ENCODE measurements at regions not wholly inside any gene's neighbourhood (a gene's known extent, or its start where the extent isn't known, plus 50 kb on each side); places are given as distances from the start of the nearest gene placed in this dataset.

- Histone ChIP-seq H3K36me3 (no peaks in the 10 kb centered on the region), H3K27me3 (peaks cover 16% of the 10 kb centered on the region), H3K4me1 (ENCODE audit: control insufficient read depth in 1 of 2, insufficient read depth in 1 of 2, low read depth in 1 of 2, low read length in 1 of 2) (no peaks in the 10 kb centered on the region), H3K4me3 (ENCODE audit: low read depth in 1 of 2, low read length in 1 of 2) (no peak overlapping the region), H3K9me3 (no peaks in the 10 kb centered on the region), H3K27ac (no peak overlapping the region)
- no peak for TF ChIP-seq CTCF (IDR thresholded peaks at IDR 0.05)
Observed at GRCh38 chr9:89766991-89767390, 162.2 kb downstream of the GADD45G start.

DNA sequence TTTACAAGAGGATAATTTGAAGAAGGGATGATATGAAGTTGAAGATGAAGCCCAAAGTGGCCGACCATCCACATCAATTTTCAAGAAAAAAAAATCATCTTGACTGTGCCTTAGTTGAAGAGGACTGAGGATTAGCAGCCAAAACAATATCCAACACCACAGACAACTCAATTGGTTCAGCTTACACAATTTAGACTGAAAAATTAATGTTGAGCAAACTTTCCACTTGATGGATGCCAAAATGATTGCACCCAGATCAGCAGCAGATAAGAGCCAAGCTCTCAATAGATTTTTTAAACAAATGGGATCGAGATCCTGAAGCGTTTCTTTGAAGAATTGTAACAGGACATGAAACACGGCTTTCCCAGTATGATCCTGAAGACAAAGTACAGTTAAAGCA, 163.2 kb downstream of the GADD45G start:
- TF ChIP-seq CTCF (IDR thresholded peaks at IDR 0.05), result no peak
- H3K9me3 ChIP-seq, result no peaks in the 10 kb centered on the region
- no peak overlapping the region for H3K4me3 ChIP-seq (ENCODE audit: low read depth in 1 of 2, low read length in 1 of 2)
- H3K4me1 ChIP-seq (ENCODE audit: control insufficient read depth in 1 of 2, insufficient read depth in 1 of 2, low read depth in 1 of 2, low read length in 1 of 2), result no peaks in the 10 kb centered on the region
- no peak overlapping the region for H3K27ac ChIP-seq
- H3K36me3 ChIP-seq, result no peaks in the 10 kb centered on the region
- H3K27me3 ChIP-seq, result peaks cover 16% of the 10 kb centered on the region

- no peak for TF ChIP-seq CTCF (IDR thresholded peaks at IDR 0.05)
- H3K27me3 ChIP-seq, result peaks cover 16% of the 10 kb centered on the region
- H3K9me3 ChIP-seq, result no peaks in the 10 kb centered on the region
- H3K27ac ChIP-seq, result no peak overlapping the region
- H3K4me3 ChIP-seq (ENCODE audit: low read depth in 1 of 2, low read length in 1 of 2), result no peak overlapping the region
- no peaks in the 10 kb centered on the region for H3K4me1 ChIP-seq (ENCODE audit: control insufficient read depth in 1 of 2, insufficient read depth in 1 of 2, low read depth in 1 of 2, low read length in 1 of 2)
- no peaks in the 10 kb centered on the region for H3K36me3 ChIP-seq
Observed at GRCh38 chr9:89768650-89769071, 163.8 kb downstream of the GADD45G start.

DNA sequence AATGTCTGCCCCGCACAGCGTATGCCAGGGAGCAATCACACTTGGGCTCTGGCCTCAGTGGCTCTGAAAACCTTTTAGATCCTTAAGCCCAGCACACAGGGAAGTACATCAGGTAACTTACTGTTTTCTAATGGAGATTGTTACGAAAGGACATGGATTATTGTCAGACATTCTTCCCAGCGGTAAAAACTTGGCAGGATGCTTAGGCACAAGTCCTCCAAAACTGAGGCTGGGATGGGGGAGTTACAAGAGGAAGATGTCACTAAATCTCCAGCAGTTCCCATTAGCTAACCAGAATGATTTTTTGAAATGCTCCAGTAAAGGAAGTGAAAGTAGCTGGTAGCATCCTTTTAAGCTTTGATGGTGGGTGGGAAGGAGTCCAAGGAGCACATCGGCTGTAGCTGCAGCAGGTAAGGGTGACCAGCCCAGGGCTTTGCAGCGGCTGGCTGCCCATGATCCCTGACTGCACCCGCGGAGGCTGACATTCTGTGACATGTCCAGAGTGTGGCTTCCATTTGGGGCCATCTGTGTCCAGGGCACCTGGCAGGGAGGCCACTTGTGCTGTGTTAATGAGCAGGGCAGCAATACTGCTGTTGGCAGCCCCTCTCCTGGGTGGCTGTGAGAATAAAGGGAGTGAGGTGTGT, 165.8 kb downstream of the GADD45G start:
- H3K4me3 ChIP-seq (ENCODE audit: low read depth in 1 of 2, low read length in 1 of 2), result no peak overlapping the region
- peaks cover 15% of the 10 kb centered on the region for H3K27me3 ChIP-seq
- no peaks in the 10 kb centered on the region for H3K36me3 ChIP-seq
- no peak for TF ChIP-seq CTCF (IDR thresholded peaks at IDR 0.05)
- no peaks in the 10 kb centered on the region for H3K9me3 ChIP-seq
- no peaks in the 10 kb centered on the region for H3K4me1 ChIP-seq (ENCODE audit: control insufficient read depth in 1 of 2, insufficient read depth in 1 of 2, low read depth in 1 of 2, low read length in 1 of 2)
- no peak overlapping the region for H3K27ac ChIP-seq

- H3K9me3 ChIP-seq, result no peaks in the 10 kb centered on the region
- H3K36me3 ChIP-seq, result no peaks in the 10 kb centered on the region
- H3K4me1 ChIP-seq (ENCODE audit: control insufficient read depth in 1 of 2, insufficient read depth in 1 of 2, low read depth in 1 of 2, low read length in 1 of 2), result no peaks in the 10 kb centered on the region
- no peak overlapping the region for H3K4me3 ChIP-seq (ENCODE audit: low read depth in 1 of 2, low read length in 1 of 2)
- peaks cover 18% of the 10 kb centered on the region for H3K27me3 ChIP-seq
- no peak for TF ChIP-seq CTCF (IDR thresholded peaks at IDR 0.05)
- no peak overlapping the region for H3K27ac ChIP-seq
Observed at GRCh38 chr9:89771205-89771604, 166.4 kb downstream of the GADD45G start.

Measured in neutrophil (primary cell).